Hematopoietic multipotent progenitor cell treated with erythropoietin and hydrocortisone succinate and interleukin-3 and kit ligand, for 17 days (in vitro differentiated cells): ENCODE measurements at regions not wholly inside any gene's neighbourhood (a gene's known extent, or its start where the extent isn't known, plus 50 kb on each side); places are given as distances from the start of the nearest gene placed in this dataset.
A peak's percentile ranks its signal among the peaks of the same experiment; 100 is the strongest.

Source experiments
- DNase-seq: peaks from one replicate; pipeline ENCODE4 v3.0.0-alpha.2; 2015; ENCODE audit warnings: low spot score

DNA sequence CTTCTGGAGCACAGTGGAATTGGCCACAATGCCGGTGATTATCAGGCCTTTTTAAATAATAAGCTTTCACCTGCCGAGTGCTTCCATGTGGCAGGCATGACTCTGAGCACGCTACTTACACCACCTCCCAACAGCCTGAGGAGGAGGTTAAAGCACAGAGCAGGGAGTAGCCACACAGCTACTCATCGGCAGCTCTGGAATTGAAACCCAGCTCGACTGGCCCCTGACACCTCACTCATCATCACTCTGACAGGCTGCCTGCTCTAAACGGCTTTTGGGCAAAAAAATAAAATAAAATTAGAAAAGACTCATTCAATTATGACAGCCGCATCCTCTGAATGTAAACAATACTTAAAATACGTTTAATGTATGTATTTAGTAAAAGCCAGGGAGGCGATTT is 326.4 kb upstream of the NOCT start:
- no peak for DNase-seq

DNA sequence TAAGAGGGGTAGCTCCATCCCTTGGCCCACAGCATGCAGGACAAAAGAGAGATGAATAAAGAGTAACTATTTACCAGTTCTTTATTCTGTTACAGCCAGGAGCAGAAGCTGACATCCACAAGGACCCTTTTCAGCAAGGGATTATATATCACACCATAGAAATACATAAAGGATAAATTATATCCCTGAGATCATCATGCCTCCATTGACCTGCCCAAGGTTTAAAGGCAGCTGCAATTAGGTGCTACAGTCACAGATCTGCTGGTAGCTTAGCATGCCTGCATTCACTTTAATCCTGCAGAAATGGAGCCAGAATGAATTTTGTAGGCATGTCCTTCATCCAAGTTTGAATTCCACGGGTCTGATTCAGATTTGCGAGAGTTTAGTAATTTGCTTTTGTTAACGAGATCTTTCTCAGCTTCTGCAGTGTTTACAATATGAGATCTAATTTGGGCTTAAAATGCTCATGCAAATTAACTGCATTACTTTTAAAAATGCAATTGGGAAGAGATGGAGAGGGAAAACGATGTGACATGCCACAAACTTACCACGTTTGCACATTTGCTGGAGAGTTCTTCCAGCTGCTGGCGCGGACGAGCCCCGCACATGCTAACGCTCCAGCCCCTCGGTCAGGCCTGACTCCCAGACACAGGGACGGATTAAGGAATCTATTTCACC is 327.0 kb upstream of the NOCT start:
- no peak for DNase-seq

DNA sequence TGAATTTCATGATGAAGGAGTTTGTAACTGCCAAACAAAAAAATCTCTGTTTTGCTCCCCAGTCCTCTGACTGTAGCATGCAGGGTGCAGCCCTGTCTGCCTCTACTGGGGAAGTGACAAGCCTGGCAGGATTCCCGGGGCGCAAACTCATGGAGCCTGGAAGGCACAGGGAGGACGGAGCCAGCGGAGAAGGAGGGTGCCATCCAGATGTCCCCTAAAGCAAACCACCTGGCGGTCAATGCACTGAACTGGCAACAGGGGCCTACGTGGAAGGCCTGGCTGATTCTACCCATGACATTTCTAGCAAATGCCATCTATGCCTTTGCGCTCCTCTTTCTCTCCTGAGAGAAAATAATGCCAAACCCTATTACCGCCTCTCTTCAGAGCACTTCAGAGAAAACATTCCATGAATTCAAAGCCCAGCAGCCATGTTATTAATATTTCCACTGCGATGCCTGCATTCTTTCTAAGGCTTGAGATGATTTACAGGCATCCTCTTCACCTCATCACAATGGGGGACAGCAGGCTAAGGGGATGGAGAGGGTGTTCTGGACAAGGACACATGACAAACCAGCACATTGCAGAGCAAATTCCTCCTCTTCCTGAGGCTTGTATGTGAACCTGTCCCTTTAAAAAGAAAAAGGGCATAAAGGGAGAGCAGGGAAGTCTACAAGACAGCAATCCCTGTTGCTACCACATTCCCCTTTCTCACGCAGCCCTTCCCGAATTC is 329.3 kb upstream of the NOCT start:
- DNase-seq, result no peak

DNA sequence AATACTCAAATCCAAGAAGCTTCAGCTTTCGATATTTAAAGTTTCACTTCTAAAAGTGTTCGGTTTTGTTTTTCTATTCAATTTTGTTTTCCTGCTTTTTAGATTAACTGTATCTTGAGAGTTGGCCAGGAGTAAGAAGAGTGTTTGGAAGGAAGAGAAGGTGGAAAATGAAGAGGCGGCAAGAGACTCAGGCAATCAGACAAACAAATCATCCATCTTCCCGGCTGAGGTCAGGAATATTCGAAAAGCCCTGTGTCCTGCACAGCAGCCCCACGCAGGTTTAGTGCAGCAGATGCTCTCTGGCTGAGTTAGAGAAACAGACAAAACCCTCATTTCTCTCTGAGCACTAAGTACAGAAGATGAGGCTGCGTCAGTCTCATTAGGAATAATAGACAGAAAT is 330.3 kb upstream of the NOCT start:
- DNase-seq, result no peak

DNA sequence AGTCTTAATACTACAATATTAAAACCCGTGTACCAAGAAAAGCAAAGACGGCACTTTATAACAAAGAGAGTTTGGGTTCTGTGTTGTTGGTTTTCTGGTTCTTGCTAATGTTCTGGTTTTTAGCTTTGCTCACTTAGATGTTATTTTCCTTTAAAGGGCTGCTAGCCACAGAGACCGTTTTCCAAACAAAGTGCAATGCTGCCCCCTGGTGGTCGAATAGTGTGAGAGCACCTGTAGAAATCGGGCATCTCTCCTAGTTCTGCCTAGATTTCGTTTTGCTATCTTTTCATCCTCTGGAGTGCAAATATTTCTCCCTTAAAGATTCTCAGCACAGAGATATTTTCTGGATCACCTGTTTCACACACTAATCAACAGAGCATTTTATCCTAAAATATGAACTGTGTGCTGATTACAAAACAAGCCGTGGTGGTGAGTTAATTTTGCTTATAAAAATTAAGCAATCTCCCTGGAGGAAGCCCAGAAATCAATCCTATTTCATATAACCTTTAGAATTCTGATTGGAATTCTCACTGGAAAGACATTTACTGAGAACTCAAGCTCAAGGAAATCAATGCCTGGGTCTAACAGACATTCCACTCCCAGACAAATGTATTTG is 334.5 kb upstream of the NOCT start:
- peak; percentile 85 for DNase-seq

DNA sequence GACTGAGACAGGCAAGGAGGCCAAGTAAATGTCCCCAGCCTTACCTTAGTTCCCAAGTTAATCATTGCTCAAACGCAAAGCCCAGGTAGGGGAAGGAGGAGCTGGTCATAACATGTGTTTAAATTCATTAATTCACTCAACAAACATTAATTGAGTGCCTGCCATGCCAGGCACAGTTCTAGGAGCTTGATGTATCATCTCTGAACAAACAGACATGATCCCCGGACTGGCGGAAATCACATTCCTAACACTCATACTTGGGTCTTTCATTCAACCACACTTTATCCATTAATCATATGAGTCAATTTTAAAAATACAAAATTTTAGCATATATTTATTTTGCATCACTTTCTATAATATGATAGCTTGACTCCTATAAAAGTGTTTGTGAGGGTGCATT is 335.3 kb upstream of the NOCT start:
- DNase-seq, result no peak

DNA sequence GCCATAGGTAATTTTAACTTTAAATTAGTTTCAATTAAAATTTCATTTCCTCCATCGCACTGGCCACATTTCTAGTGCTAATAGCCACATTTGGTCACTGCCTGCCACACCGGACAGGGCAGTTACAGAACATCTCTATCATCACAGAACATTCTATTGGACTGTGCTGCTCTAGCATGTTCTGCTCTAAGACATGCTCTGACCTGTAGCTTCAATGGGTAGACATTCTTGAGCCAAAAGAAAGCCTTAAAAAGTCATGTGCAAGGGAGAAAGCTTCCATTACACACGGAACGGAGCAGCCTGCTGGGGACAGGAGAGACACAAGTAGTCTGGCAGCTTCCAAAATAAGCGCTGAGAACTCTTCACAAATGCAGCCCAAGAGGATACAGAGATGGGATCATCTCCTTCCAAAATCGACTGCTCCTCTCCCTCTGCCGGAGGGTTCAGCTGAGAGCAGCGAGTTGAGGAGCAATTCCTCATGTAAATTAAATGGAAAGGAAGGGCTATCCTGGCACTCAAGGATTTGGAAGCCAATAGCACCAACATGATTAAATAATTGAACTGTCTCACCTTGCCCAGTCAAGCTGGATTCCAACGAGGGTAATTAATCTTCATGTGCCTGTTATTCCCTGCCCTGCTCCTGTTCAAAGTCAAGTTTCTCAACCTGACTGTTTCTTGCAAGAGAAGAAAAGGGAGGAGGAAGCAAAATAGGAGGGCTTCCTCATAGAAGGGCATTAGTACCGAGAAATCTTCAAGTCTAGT is 336.4 kb upstream of the NOCT start:
- DNase-seq, result no peak

DNA sequence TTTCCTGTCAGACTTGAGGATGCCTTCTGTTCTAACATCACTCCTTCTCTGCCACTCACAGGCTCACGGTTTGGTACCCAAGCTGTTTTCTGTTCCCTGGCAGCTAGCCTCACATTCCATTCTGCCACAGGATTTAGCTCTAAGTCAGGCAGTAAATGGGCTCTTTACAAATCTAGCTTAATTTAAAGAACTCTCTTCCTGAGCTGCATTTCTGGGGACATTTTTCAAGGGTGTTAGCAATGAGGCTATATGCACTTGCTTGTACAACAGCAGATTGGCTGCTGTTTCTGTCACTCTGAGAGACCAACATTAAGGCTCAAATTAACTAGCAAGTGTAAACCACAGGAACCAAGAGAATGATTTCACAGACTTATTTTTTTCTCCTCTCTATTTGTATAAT is 337.8 kb upstream of the NOCT start:
- DNase-seq, result no peak

DNA sequence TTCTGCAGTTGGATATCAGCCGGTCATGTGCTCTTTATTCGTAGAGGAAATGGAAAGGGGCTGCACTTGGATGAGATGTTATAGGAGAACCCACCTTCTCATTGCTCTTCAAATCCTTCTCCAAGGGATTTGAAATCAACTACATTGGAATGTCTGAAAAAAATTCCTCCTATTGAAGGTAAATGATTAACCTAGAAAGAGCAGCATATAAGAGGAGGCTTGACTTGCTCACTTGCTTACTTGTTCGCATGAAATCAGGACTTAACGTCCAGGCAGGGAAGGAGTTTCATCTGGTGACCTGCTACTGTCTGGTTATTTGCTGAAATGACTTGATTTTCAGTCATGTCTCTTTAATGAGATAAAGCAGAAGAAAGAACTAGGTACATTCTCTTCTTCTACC is 338.4 kb upstream of the NOCT start:
- DNase-seq, result no peak

DNA sequence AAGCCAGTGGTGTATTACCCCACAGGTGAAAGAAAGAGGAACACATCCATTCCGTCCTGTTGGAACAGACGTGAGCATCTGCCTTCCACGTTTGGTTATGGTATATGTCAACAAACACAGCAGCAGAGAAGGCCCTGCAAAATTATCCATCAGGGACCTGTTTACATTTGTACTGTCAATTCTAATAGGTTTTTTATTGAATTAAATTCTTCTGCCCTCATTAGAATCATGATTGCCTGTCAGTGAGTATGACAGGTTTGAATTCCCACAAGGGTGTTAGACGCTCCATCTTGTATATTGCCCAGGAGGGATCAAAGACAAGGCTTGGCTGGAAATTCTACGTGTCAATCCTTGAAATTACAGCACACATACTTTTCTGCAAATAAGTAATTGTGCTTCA is 339.9 kb upstream of the NOCT start:
- DNase-seq, result no peak

DNA sequence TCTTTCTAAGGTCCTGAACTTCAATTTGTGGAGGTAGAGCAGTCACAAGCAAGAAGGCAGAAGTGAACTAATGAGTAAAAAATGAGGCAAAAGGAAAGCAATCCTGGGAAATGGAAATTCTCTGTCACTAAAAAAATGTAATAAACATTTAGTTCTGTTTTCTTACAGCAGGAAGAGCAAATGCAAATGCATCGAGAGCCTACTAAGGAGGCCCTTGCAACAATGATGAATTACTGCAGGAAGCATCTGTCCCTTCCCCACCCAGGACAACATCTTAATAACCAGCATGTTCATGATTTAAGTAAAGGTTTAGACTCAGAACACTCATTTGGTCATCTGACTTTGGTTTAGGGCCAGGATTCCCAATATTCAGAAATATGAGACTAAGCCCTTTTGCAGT is 341.4 kb upstream of the NOCT start:
- DNase-seq, result no peak

DNA sequence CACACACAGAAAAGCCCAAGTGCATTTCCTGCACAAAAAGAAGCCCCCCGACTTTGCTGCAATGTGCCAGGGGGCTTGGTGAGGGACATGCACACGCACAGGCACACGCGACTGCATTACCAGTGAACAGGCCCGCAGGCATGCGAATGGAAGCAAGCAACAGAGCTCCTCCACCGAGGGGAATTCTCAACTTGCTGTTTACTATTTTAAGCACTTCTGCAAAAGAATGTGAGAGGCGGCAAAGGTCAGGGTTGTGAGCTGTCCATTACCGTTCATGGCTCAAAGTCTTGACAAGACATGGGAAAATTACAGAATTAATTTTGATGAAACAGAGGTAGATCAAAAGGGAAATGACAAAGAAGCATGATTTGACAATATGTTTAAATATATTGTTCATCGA is 342.5 kb upstream of the NOCT start:
- no peak for DNase-seq

DNA sequence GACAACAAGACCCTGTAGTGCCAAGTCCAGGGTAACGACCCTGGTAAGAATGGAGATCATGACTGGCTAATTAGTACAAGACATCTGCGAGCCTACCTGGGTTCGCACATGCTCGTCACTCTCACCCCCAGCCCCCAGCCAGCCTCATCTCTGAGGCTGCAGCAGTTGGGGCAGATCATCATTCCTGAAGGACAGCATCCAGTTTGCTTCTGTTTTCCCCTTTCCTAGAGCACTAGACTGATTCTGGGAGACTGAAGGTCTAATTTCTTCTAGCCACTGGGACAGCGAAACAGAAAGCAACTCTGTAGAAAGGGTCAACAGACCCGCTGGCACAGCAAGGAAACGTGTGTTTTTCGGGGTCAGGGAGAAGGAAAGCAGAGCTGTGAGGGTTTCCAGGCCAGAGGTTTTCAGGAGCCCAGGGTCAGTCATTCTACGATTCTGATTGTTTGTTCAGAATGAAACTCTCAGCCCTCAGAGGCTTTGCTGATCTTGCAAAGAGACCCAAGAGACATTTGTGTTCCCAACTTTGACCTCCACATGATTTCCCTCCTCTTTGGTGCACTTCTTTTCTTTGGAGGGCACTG is 343.1 kb upstream of the NOCT start:
- no peak for DNase-seq

DNA sequence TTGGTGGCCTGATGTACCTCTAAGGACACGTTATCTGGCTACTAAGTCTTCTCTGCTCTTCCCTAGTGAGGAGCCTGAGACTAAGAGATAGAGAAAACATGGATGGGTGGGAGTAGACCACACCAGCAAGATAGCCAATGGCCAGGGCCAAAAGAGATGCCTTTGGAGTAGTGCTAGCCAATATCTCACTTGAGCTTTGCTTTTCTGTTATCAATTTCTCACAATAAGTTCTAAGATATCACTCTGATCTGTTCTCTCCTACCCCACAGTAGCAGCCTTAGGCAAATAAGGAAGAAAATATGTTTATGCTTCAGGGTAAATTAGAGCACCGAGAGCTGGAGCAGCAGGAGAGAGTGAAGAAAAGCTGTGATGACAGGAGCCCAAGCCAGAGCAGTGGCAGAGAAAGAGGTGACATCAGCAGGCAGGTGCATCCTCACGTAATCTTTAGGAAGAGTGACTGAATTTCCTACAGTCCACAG is 343.9 kb upstream of the NOCT start:
- peak; percentile 34 for DNase-seq

DNA sequence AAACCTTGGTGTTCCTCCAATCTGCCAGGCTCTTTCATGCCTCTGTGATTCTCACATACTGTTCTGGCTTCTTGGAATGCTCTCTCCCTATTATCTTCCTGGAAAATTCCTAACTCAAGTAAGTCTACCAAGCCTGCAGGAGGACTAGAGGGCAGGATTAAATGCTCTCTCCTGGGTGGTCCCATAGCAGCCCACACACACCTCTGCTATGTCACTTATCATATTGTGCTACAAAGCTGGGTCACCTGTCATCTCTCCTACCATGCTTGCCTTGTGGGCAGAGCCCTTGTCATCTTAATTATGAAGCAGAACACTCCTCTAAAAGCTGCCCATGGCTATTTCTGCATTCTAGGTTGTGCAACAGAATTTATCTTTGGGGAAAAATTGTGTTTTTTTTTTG is 344.5 kb upstream of the NOCT start:
- peak; percentile 5 for DNase-seq

DNA sequence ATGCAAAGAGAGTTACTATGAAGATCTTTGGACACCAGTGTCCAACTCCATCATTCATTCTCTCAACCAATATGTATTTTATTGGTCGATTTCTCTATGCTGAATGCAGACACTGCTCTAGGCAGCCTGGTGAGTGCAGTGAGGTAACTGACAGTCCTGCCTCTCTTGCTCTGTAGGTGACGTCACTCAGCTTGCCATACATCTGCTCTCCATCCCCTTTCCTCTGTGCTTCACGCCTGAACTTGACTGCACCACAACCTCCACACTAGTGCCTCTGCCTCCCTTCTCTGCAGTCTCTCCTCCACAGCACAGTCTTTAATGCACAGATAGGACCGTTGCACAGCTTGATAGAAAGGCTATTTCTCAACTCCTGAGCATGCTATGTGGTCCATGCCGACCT is 344.9 kb upstream of the NOCT start:
- DNase-seq, result no peak

DNA sequence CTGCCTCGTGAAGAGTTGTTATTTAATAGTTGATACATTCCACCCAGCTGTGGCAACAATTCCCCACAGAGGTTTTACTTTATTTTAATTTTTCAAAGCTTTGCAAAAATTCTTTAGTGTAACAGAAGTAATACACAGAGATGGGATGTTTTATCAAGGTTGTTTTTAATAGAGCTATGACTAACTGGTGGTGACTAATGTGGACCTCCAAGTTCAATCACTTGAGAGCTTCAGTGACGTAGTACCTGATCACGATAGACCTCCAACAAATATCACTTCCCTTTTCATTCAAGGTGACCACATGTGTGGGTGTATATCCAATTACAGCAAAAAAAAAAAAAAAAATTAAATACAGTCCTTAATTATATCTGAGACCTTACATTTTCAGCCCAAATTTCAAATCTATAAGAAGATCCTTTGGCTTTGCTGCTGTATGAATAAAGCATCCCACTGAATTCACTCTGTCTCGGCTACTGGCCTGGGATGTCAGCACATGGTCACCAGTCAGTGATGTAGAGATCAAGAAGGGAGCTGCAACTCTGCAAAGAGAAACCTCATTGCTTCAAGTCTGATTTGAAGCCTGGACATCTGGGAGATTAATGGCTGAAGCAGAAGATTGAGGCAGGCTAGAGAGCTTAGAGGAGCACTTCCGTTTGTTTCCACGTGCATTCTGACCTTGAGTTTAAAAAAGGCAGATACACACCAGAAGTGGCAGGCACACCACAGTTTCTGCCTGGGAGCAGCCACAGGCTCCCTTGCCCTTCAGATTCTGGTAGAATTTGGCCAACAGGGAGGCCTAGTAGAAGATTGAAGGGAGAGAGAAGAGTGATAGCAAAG is 345.9 kb upstream of the NOCT start:
- DNase-seq, result no peak

DNA sequence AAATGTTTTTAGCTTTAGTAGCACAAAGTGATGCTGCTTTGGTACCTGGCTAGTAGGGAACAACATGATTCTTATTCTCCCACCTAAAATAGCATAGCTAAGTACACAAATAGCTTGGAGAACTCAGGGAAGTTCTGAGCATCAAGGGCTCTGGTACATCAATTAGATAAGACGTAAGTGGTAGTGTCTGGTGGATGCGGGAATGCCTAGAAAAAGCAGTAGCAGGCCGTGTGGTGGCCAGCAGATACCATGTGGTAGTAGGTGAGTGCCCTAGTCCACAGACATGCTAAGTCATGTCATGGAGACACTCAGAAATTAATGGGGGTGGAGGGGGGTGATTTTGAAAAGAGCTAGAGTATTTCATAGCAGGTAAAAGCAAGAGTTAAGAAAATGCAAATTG is 347.3 kb upstream of the NOCT start:
- DNase-seq, result no peak

DNA sequence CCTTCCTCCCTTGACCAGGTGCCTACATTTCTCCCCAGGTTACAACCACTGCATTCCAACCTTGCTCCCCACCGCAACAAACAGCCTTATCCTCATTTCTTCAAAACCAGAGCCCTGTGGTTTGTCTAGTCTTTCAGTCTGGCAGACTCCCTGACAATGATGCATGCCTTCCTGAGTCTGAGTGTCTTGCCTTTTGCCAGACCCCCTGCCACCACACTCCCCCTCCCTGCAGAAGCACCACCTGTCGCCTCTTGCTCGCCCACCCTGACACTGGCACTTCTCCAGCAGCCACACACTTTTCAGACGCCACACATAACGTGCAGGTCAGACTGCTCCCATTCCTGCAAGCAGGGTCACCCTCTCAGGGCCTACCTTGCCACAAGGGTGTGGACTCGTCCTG is 349.2 kb upstream of the NOCT start:
- DNase-seq, result no peak

DNA sequence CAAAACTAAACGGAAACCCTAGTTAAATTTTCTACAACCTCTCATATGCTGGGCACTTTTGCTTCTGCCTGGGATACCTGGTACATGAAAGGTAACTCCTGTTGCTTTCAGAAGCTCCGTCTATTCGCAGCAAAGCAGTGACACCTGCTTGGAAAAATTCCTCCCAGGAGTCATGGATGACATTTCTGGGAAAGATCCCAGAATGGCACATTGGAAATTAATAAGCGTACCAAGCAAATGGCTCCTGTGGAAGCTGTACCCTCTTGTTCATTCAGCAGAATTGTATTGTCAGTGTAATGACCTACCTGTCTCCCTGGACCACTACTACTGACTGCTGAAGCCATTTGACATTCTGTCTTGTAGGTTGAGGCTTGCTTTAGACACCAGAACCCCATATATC is 349.7 kb upstream of the NOCT start:
- no peak for DNase-seq

DNA sequence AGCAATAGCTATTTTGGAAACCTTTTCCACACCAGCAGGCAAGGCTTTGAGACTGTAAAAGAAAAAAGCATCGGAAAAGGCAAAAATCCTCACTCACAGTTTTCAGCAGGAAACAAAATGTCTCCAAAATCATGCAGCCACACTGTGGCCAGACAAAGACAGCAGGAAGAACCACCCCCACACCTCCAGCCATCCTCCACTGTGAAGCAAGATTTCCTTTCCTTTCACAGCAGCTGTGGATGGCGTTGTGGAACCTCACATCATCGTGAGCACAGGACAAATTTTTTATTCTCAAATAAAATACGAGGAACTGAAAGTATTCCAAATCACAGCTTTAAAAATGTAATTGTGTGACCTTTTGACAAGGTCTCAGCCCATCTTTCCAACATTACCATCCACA is 351.7 kb upstream of the NOCT start:
- DNase-seq, result no peak
